GM12891 (cell line): ENCODE measurements at regions not wholly inside any gene's neighbourhood (a gene's known extent, or its start where the extent isn't known, plus 50 kb on each side); places are given as distances from the start of the nearest gene placed in this dataset.
"Not testable (repeated sequence)": the region's sequence is repeated elsewhere in the genome, so short reads cannot be mapped to it uniquely, and the experiment has no call there.

Experiments
- DNase-seq: peaks from one replicate; pipeline ENCODE4 v3.0.0; 2011; ENCODE audit warnings: low spot score; ENCODE audit not compliant: insufficient read length
- FAIRE-seq: peaks from 2 replicates; lab custom pipeline; 2011; peaks lifted over from hg19 to GRCh38; lab: Jason Lieb, UNC
- PAX5 ChIP-seq: IDR thresholded peaks from 2 replicates; pipeline ENCODE4 v1.6.1; 2011; ENCODE audit warnings: low read length, moderate library complexity, mild to moderate bottlenecking; ENCODE audit not compliant: insufficient read depth, severe bottlenecking
- POLR2A ChIP-seq: IDR thresholded peaks from 2 replicates; pipeline ENCODE4 v1.6.1; 2011; ENCODE audit warnings: low read depth, low read length, control low read depth
- POLR2AphosphoS5 ChIP-seq: IDR thresholded peaks from 2 replicates; pipeline ENCODE4 v1.6.1; 2011; ENCODE audit warnings: low read depth, low read length, control low read depth
- POU2F2 ChIP-seq: IDR thresholded peaks from 2 replicates; pipeline ENCODE4 v1.6.1; 2011; ENCODE audit warnings: low read depth, mild to moderate bottlenecking, control low read depth, low read length, moderate library complexity
- SPI1 ChIP-seq: IDR thresholded peaks from 2 replicates; pipeline ENCODE4 v1.6.1; 2011; ENCODE audit warnings: low read depth, low read length, control low read depth
- TAF1 ChIP-seq: IDR thresholded peaks from 2 replicates; pipeline ENCODE4 v1.6.1; 2011; ENCODE audit warnings: low read depth, low read length, control low read depth

GRCh38 chr6:149244105-149244504 lies 73.4 kb upstream of the TAB2 start:
- TF ChIP-seq SPI1 = no peak
- no peak for TF ChIP-seq PAX5
- no peak for TF ChIP-seq TAF1
- TF ChIP-seq POLR2A = no peak
- FAIRE-seq (no peak), DNase-seq (no peak)

DNA sequence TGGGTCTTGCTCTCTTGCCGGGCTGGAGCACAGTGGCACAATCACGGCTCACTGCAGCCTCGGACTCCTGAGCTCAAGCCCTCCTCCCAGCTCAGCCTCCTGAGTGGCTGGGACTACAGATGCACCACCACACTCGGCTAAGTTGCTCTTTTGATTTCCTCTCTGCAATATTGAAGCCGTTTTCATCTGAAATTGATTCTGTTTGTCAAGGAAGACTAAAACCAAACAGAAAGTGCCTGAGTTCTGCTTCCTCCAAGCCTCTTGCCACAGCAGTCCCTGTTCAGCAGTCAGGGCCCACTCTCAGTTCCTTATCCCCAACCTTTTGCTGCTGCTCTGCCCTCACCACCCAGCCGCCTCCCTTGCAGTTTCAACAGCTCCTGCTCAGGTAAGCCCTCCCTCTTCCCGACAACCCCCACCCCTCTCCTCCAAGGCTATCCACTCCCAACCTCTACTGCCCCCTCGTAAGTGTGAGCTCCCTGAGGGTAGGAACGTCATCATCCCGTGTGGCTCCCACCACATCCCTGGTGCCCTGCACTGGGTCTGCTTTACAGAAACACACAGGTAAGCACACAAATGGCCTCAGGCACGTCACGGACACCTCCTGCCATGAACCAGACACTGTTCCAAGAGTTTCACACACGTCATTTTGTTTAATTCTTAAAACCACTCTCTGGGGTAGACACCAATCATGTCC lies 70.7 kb upstream of the TAB2 start:
- DNase-seq (no peak), FAIRE-seq (peak; percentile 91)
- TF ChIP-seq SPI1 (peak; percentile 93), TAF1 (no peak), POU2F2 (no peak), POLR2AphosphoS5 (no peak)

DNA sequence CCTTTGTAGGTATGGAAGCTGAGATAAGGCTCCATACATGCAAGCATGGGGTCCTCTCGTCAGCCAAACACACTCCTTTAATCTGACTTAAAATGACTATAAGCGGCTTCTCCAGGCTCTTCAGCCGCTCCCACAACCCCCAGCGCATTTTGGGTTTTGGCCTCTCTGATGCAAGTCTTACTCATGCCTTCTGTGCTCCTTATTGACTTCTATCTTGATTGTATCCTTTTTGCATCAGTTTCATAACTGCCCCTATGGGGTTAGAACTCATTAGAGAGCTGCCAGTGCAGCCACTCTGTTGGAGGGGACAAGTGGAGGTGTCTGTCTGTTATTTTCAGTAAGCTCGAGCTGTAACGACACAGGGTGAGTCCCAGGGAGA lies 70.1 kb upstream of the TAB2 start:
- DNase-seq (no peak), FAIRE-seq (no peak)
- no peak for TF ChIP-seq POLR2AphosphoS5
- no peak for TF ChIP-seq POU2F2
- TF ChIP-seq POLR2A = no peak

DNA sequence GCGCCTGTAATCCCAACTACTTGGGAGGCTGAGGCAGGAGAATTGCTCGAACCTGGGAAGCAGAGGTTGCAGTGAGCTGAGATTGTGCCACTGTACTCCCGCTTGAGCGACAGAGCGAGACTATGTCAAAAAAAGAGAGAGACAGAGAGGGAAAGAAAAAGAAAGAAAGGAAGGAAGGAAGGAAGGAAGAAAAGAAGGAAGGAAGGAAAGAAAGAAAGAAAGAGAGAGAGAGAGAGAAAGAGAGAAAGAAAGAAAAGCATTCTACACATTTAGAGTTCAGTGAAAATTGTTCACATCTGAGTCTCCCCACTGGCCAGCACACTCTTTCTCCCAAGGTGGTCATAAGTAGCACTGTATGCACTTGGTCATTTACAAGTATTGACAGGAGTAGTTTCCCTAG lies 69.2 kb upstream of the TAB2 start:
- FAIRE-seq, DNase-seq: not testable (repeated sequence)

DNA sequence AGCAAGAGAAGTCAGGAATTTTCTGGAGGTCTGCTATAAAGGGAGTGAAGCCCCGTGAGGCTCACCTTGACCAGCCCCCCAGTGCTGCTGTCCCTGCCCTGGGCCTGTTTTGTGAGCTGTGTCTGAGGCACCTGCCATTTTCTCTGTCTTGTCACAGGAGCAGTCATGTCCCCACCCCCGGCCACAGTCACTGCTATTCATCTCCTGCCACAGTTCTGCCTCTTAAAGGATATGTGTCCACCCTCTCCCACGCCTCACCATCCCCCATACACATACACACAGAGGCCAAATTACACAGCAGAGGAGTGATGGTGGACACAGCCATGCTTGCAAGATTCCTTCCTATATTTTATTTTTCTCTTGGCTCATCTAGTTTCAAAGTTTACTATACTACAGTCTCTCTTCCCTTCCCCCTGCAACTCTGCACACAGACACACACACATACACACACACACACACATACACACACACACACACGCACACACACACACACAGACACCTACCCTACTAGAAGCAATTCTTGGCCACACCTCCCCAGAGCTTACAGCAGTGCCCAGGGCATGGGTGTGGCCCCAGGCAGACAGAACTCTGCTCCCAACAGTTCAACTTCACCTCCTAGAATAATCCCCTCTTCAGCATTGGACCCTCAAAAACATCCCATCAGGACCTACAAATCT lies 68.7 kb upstream of the TAB2 start:
- peak; percentile 63 for FAIRE-seq
- no peak for TF ChIP-seq POLR2AphosphoS5
- TF ChIP-seq POU2F2 = no peak
- TF ChIP-seq TAF1 = no peak
- no peak for TF ChIP-seq PAX5
- TF ChIP-seq POLR2A = no peak
- TF ChIP-seq SPI1 = no peak
- no peak for DNase-seq

DNA sequence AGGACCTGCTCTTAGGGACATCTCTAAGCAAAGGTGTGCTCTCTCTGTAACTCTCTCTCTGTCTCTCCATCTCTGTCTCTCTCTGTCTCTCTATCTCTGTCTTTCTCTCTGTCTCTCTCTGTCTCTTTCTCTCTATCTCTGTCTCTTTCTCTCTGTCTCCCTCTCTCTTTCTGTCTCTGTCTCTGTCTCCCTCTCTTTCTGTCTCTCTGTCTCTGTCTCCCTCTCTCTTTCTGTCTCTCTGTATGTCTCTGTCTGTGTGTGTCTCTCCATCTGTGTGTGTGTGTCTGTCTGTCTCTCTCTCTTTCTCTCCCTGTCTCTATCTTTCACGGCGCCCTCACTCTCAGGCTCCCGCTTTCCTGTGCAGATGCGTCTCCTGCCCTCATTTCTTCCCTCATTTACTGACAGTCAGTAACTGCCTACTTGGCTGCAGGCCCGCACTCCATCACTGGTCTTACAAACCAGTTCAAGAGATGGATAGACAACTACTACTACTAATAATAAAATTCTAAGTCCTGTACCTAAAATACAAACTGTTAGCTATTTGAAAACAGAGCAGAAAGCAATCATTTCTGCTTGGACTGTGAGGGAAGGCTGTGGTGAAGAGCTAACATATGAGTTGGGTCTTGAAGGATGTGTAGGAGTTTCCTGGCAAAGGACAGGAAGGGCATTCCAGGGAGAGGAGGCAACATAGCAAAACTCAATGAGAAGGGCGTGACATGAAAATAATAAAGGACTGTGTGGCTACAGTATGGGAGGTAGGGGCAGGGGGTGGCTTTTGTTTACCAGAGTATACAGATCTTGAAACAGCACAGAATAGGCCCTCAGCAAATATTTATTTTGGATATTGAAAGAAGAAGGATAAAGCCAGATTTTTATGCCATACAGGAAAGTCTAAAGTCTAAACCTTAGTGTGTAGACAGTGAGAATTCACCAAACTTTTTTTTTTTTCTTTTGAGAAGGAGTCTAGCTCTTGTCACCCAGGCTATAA lies 67.8 kb upstream of the TAB2 start:
- TF ChIP-seq POLR2A (no peak), SPI1 (no peak), POLR2AphosphoS5 (no peak), POU2F2 (no peak)
- no peak for DNase-seq
- FAIRE-seq = no peak

- TF ChIP-seq TAF1 (no peak), SPI1 (no peak), PAX5 (no peak), POLR2A (no peak), POLR2AphosphoS5 (no peak), POU2F2 (no peak)
- DNase-seq = no peak
- FAIRE-seq = no peak
Measured at GRCh38 chr6:149250951-149251350, 66.6 kb upstream of the TAB2 start.

- FAIRE-seq (no peak), DNase-seq (no peak)
- TF ChIP-seq SPI1 (no peak), TAF1 (no peak), PAX5 (no peak), POU2F2 (no peak), POLR2AphosphoS5 (no peak), POLR2A (no peak)
Measured at GRCh38 chr6:149252622-149253021, 64.9 kb upstream of the TAB2 start.

DNA sequence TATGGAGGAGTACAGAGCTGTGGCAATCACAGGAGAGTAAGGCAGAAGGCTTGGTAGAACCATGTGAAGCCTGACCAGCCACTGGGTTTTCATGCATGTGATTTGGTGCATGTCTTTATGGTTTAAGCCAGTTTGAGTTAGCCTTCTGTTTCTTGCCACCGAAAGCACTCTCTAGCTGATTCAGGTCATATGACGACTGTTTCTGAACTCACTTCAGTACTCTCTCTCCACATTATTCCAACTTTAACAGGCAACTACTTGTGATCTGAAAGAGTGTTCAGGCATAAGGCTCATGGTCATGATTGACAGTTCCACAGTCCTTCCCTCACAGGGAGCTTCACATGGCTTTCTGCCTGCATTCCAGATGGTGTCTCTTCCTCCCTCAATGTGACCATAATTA lies 63.3 kb upstream of the TAB2 start:
- TF ChIP-seq SPI1 (no peak), POLR2AphosphoS5 (no peak), POU2F2 (no peak), POLR2A (no peak), PAX5 (no peak), TAF1 (no peak)
- DNase-seq (no peak), FAIRE-seq (peak; percentile 66)

DNA sequence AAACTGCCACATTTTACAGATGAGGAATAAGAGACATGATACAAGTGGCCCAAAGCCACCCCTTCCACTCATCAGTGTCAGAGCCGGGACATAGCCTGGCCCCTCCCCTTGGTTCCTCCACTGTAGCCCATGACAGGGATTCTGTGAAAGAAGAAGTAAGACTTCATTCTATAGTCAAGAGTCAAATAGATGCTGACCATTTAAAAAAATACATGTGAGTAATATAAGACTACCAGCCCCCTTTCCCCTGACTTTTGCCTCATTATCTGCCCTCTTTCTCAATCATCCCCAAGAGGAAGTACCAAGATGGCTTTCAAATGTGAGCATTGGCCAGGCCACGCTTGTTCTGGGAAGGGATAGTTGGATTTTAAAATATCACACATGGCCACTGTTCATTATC lies 57.8 kb upstream of the TAB2 start:
- DNase-seq = no peak
- no peak for FAIRE-seq
- TF ChIP-seq POU2F2 = no peak
- no peak for TF ChIP-seq PAX5
- TF ChIP-seq POLR2AphosphoS5 = no peak
- no peak for TF ChIP-seq POLR2A
- TF ChIP-seq SPI1 = no peak
- no peak for TF ChIP-seq TAF1
